HEK293T (cell line): ENCODE measurements at regions not wholly inside any gene's neighbourhood (a gene's known extent, or its start where the extent isn't known, plus 50 kb on each side); places are given as distances from the start of the nearest gene placed in this dataset.

Source experiments
- FOXA1 ChIP-seq: fragments of 450-650 bp; IDR thresholded peaks from 2 replicates; pipeline ENCODE4 v1.6.1; 2016; ENCODE audit warnings: mild to moderate bottlenecking
- FOXK2 ChIP-seq: fragments of 450-650 bp; IDR thresholded peaks from 2 replicates; pipeline ENCODE4 v1.6.1; 2016; ENCODE audit warnings: mild to moderate bottlenecking
- HDGF ChIP-seq: fragments of 450-650 bp; IDR thresholded peaks from 2 replicates; pipeline ENCODE4 v1.6.1; 2017; ENCODE audit warnings: antibody characterized with exemption, borderline replicate concordance
- TARDBP ChIP-seq: fragments of 450-650 bp; IDR thresholded peaks from 2 replicates; pipeline ENCODE4 v1.6.1; 2016

DNA sequence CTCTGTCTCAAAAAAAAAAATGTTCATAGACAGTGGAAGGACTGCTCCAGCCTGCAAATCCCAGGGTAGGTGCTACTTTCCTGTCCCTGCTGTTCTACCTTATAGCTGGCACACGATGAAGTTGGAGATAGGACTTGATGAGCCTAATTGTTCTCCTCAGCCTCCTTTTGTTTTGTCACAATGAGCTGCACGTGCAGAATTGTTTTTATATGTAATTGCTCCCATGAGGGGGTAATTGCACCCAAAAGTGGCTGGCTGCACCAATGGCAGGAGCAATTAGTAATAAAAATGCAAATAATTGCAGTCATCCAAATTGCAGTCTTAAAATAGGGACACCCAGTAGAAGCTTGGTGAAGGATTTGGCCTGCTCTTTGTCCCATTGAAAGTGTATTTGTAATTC, 63.0 kb upstream of the PFN2 start:
- TF ChIP-seq TARDBP (no peak), HDGF (no peak), FOXK2 (no peak), FOXA1 (no peak)
